GM12874 (cell line): ENCODE measurements at regions not wholly inside any gene's neighbourhood (a gene's known extent, or its start where the extent isn't known, plus 50 kb on each side); places are given as distances from the start of the nearest gene placed in this dataset.

Source experiments
- TF ChIP-seq, protein P1 (sequence below): IDR thresholded peaks from 2 replicates; pipeline ENCODE4 v1.5.1; 2011; ENCODE audit warnings: low read depth, mild to moderate bottlenecking, control low read depth, low read length, moderate library complexity; ENCODE audit not compliant: insufficient read depth

DNA sequence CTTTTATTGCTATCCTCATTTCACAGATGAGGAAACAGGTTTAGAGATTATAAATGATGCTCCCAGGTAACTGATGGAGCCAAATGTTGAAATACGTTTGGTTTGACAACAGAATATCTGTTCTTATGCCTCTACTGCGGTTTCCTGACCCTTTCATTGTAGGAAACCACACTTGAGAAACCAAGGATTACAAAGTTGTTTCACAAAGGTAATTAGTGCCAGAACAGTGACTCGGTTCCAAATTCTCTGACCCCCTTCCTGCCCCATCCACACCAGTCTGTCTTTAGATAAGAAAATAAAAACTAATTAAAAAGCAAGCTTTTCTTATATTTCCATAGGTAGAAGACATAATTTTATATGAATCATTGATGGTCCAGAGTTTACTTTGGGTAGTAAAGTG lies 393.7 kb upstream of the MBL2 start:
- TF ChIP-seq, protein P1, sequence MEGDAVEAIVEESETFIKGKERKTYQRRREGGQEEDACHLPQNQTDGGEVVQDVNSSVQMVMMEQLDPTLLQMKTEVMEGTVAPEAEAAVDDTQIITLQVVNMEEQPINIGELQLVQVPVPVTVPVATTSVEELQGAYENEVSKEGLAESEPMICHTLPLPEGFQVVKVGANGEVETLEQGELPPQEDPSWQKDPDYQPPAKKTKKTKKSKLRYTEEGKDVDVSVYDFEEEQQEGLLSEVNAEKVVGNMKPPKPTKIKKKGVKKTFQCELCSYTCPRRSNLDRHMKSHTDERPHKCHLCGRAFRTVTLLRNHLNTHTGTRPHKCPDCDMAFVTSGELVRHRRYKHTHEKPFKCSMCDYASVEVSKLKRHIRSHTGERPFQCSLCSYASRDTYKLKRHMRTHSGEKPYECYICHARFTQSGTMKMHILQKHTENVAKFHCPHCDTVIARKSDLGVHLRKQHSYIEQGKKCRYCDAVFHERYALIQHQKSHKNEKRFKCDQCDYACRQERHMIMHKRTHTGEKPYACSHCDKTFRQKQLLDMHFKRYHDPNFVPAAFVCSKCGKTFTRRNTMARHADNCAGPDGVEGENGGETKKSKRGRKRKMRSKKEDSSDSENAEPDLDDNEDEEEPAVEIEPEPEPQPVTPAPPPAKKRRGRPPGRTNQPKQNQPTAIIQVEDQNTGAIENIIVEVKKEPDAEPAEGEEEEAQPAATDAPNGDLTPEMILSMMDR: no peak

- TF ChIP-seq, protein P1: no peak
Observed at GRCh38 chr10:53162856-53163255, 390.3 kb upstream of the MBL2 start.

GRCh38 chr10:53161231-53161630 lies 388.6 kb upstream of the MBL2 start:
- TF ChIP-seq, protein P1: no peak

- TF ChIP-seq, protein P1: no peak
Observed at GRCh38 chr10:53153831-53154230, 381.2 kb upstream of the MBL2 start.

DNA sequence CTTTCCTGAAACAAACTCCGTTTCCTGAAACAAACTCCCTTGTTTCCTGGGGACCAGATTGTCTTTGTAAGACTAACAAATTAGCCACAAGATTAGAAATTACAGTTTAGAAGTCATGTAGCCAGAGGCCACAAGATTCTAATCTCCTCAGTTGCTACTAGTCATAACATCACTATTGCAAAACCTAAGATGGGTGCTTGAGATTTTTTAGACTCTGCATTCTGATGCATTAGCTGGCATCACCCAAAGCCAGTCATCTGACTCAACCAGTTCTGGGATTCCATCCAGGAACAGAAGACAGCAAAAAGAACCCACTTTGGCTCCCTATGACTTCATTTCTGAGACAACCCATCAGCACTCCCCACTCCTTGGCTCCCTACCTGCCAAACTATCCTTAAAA lies 367.9 kb upstream of the MBL2 start:
- TF ChIP-seq, protein P1: no peak

GRCh38 chr10:53135897-53136253 lies 363.3 kb upstream of the MBL2 start:
- TF ChIP-seq, protein P1: no peak

DNA sequence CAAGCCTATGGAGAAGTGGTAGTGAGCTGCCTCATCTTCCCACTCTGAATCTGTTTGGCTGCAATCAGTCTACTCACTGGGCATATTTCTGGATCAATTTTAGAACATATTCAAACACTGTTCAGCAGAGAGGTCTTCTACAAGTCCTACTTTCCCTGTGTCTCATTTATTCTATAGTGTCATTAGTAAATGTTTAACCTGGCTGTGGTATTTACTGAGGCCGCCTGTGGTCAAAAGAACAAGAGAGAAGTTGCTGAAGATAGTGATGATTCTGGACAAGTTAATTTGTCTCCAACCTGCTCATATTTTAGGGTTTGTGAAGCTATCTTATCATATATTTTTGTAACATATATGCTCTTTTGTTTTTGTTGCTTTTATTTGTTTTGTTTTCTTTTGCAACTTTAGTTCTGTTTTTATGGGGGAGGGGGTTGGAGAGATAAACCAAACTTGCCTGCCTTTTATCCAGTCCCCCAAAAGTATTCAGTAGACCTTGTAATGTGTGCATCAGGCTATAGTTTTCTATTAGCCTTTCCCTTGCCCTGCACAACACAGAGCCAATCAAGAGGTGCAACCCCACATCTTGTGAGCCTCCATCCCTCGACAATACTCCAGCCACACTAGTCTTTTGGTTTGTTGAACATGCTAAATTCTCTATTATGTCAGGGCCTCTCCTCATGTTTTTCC lies 362.8 kb upstream of the MBL2 start:
- TF ChIP-seq, protein P1: no peak
